T-helper 1 cell (primary cell): ENCODE measurements at regions not wholly inside any gene's neighbourhood (a gene's known extent, or its start where the extent isn't known, plus 50 kb on each side); places are given as distances from the start of the nearest gene placed in this dataset.
A peak's percentile ranks its signal among the peaks of the same experiment; 100 is the strongest.

Experiments
- DNase-seq, 5 donors: peaks; one replicate each; pipeline ENCODE4 v3.0.0-alpha.2; 2012 to 2020

- no peak for DNase-seq
Observed at GRCh38 chr1:29664711-29665110, 428.4 kb downstream of the PTPRU start.

GRCh38 chr1:29658688-29659087, 422.4 kb downstream of the PTPRU start:
- DNase-seq: no peak

- DNase-seq: no peak
Observed at GRCh38 chr1:29657816-29658215, 421.5 kb downstream of the PTPRU start.

- DNase-seq: peak in 1 of 5 donors; percentile 4
Observed at GRCh38 chr1:29655945-29656850, 419.9 kb downstream of the PTPRU start.

- DNase-seq: no peak
Observed at GRCh38 chr1:29655145-29655544, 418.8 kb downstream of the PTPRU start.

GRCh38 chr1:29653886-29654450, 417.6 kb downstream of the PTPRU start:
- DNase-seq: no peak

- DNase-seq: no peak
Observed at GRCh38 chr1:29653034-29653810, 416.9 kb downstream of the PTPRU start.

- DNase-seq: no peak
Observed at GRCh38 chr1:29651684-29652665, 415.7 kb downstream of the PTPRU start.

- no peak for DNase-seq
Observed at GRCh38 chr1:29651246-29651645, 414.9 kb downstream of the PTPRU start.

- no peak for DNase-seq
Observed at GRCh38 chr1:29650476-29650875, 414.2 kb downstream of the PTPRU start.

- no peak for DNase-seq
Observed at GRCh38 chr1:29650041-29650400, 413.7 kb downstream of the PTPRU start.

GRCh38 chr1:29649189-29650040, 413.1 kb downstream of the PTPRU start:
- DNase-seq: no peak

GRCh38 chr1:29648798-29649188, 412.5 kb downstream of the PTPRU start:
- no peak for DNase-seq

GRCh38 chr1:29648026-29648425, 411.7 kb downstream of the PTPRU start:
- DNase-seq: no peak

- DNase-seq: no peak
Observed at GRCh38 chr1:29647581-29647980, 411.3 kb downstream of the PTPRU start.

GRCh38 chr1:29646161-29646775, 409.9 kb downstream of the PTPRU start:
- no peak for DNase-seq

- no peak for DNase-seq
Observed at GRCh38 chr1:29645586-29645985, 409.3 kb downstream of the PTPRU start.

- DNase-seq: no peak
Observed at GRCh38 chr1:29644812-29645211, 408.5 kb downstream of the PTPRU start.

- no peak for DNase-seq
Observed at GRCh38 chr1:29643838-29644440, 407.6 kb downstream of the PTPRU start.

- no peak for DNase-seq
Observed at GRCh38 chr1:29643281-29643680, 407.0 kb downstream of the PTPRU start.

GRCh38 chr1:29642519-29642918, 406.2 kb downstream of the PTPRU start:
- no peak for DNase-seq
